Sigmoid colon (tissue), 6 donors: ENCODE measurements at regions not wholly inside any gene's neighbourhood (a gene's known extent, or its start where the extent isn't known, plus 50 kb on each side); places are given as distances from the start of the nearest gene placed in this dataset.

ENCODE experiments used
- DNase-seq: peaks from one replicate; pipeline ENCODE4 v3.0.0-alpha.2; 2019
- H3K27ac ChIP-seq, 4 donors: fragments of 200-600 bp; sonication (generic); one replicate each; pipeline ENCODE4 v1.5.1; 2016 to 2019; ENCODE audit warnings: mild to moderate bottlenecking in 1 of 4
- H3K27me3 ChIP-seq, 3 donors: fragments of 200-600 bp; sonication (generic); one replicate each; pipeline ENCODE4 v1.5.1; 2019; ENCODE audit warnings: mild to moderate bottlenecking in 1 of 3
- H3K36me3 ChIP-seq, 4 donors: fragments of 200-600 bp; sonication (generic); one replicate each; pipeline ENCODE4 v1.5.1; 2016 to 2019
- H3K4me1 ChIP-seq, 4 donors: fragments of 200-600 bp; sonication (generic); one replicate each; pipeline ENCODE4 v1.5.1; 2017 to 2019
- H3K4me3 ChIP-seq, 4 donors: fragments of 200-600 bp; sonication (generic); one replicate each; pipeline ENCODE4 v1.5.1; 2017 to 2019; ENCODE audit warnings: mild to moderate bottlenecking in 2 of 4, moderate library complexity in 1 of 4
- H3K9me3 ChIP-seq, 4 donors: fragments of 200-600 bp in 3 of 4; sonication (generic) in 3 of 4; one replicate each; pipeline versions ENCODE4 v1.5.1 to v1.6.1; 2013 to 2019
- CTCF ChIP-seq, 4 experiments: fragments of 450-650 bp in 3 of 4; fragments of 200-600 bp in 1 of 4; IDR thresholded peaks; one replicate each; pipeline ENCODE4 v1.5.1; 2016 to 2019; ENCODE audit warnings: antibody characterized with exemption in 4 of 4, mild to moderate bottlenecking in 3 of 4, moderate library complexity in 2 of 4
- EP300 ChIP-seq, 4 donors: sonication (generic); formaldehyde crosslinking; IDR thresholded peaks; one replicate each; pipeline ENCODE4 v1.6.1; 2017; ENCODE audit warnings: antibody characterized with exemption in 4 of 4
- POLR2A ChIP-seq, 2 donors: fragments of 450-650 bp; IDR thresholded peaks; one replicate each; pipeline ENCODE4 v1.6.1; 2016; ENCODE audit warnings: antibody characterized with exemption in 2 of 2, mild to moderate bottlenecking in 2 of 2, moderate library complexity in 2 of 2
- POLR2AphosphoS5 ChIP-seq, 4 donors: sonication (generic); formaldehyde crosslinking; IDR thresholded peaks; one replicate each; pipeline ENCODE4 v1.6.1; 2017; ENCODE audit warnings: antibody characterized with exemption in 4 of 4
- WGBS, 2 donors: extraction: QIAGEN DNeasy Blood & Tissue Kit; methylation state at CpG; one replicate each; pipeline ENCODE4 v1.1.7; 2013; 5-methylcytosine and 5-hydroxymethylcytosine counted together
- intact Hi-C: fragments of 100-400 bp; cut with DNase I; formaldehyde crosslinking; loops from one replicate; pipeline ENCODE4 v1.15.1; 2023
- donor health status: healthy with polysubstance abuse.
- donor health status: healthy.

- WGBS, 2 donors, result 60 to 67% methylated on average over 4 of the region's 4 CpGs
- Histone ChIP-seq H3K36me3 (no peaks in the 10 kb centered on the region), H3K9me3 (peaks cover 0 to 3% (median 0%) of the 10 kb centered on the region in 4 donors), H3K27me3 (no peaks in the 10 kb centered on the region), H3K27ac (no peak overlapping the region), H3K4me3 (no peak overlapping the region), H3K4me1 (no peaks in the 10 kb centered on the region)
- TF ChIP-seq EP300 (IDR thresholded peaks at IDR 0.05), result no peak
- no peak for TF ChIP-seq POLR2AphosphoS5 (IDR thresholded peaks at IDR 0.05)
- no peak for TF ChIP-seq CTCF (IDR thresholded peaks at IDR 0.05)
- TF ChIP-seq POLR2A (IDR thresholded peaks at IDR 0.05), result no peak
- no peak for DNase-seq
- intact Hi-C loops, result no loop called here
Observed at GRCh38 chr10:60654813-60655464, 123.3 kb upstream of the CDK1 start.

DNA sequence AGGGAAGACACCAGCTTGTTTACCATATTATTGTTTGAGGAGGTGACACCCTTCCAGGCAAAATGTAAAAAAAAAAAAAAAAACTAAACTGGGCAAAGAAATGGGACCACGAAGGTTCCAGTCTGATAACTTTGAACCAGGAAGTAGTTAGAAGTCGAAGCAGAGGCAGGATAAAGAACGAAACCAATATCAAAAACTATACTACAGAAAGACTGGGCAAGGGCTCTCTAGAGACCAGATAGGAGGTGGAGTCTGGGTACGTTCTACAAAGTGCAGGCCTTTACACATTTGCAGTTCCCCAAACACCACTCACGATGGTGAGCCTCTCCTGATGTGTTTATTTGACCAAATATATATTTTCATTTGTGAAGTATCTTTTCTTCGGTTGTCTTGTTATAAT lies 125.7 kb upstream of the CDK1 start:
- Histone ChIP-seq H3K4me3 (no peak overlapping the region), H3K27me3 (no peaks in the 10 kb centered on the region), H3K27ac (no peak overlapping the region), H3K9me3 (no peaks in the 10 kb centered on the region), H3K36me3 (no peaks in the 10 kb centered on the region), H3K4me1 (no peaks in the 10 kb centered on the region)
- WGBS, 2 donors, result 73 to 77% methylated on average over 6 of the region's 6 CpGs
- intact Hi-C loops, result no loop called here
- no peak for TF ChIP-seq POLR2A (IDR thresholded peaks at IDR 0.05)
- TF ChIP-seq POLR2AphosphoS5 (IDR thresholded peaks at IDR 0.05), result no peak
- no peak for TF ChIP-seq CTCF (IDR thresholded peaks at IDR 0.05)
- no peak for TF ChIP-seq EP300 (IDR thresholded peaks at IDR 0.05)
- no peak for DNase-seq

DNA sequence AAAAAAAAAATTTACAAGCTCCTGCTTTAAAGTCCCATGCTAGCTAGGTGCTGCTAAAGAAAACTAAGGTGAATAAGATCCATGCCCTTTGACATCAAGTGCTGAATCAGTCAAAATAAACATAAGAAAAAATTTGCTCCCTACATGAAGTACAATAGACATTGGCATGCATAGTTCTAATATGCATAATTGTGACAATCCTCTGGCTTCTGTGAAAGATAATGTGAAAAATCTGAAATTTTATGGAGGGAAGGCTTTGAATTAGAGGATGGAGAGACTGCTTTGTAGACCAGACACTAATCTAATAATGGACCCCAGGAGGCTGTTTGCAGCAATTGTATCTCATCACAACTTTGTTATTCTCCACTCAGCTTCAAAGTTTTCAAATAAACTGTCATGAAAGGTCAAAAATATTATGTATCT lies 127.9 kb upstream of the CDK1 start:
- Histone ChIP-seq H3K36me3 (no peaks in the 10 kb centered on the region), H3K27me3 (no peaks in the 10 kb centered on the region), H3K4me3 (no peak overlapping the region), H3K4me1 (peaks cover 0 to 3% (median 2%) of the 10 kb centered on the region in 4 donors), H3K27ac (no peak overlapping the region), H3K9me3 (no peaks in the 10 kb centered on the region)
- intact Hi-C loops, result no loop called here
- TF ChIP-seq POLR2A (IDR thresholded peaks at IDR 0.05), result no peak
- TF ChIP-seq CTCF (IDR thresholded peaks at IDR 0.05), result no peak
- no peak for TF ChIP-seq EP300 (IDR thresholded peaks at IDR 0.05)
- TF ChIP-seq POLR2AphosphoS5 (IDR thresholded peaks at IDR 0.05), result no peak
- no peak for DNase-seq

DNA sequence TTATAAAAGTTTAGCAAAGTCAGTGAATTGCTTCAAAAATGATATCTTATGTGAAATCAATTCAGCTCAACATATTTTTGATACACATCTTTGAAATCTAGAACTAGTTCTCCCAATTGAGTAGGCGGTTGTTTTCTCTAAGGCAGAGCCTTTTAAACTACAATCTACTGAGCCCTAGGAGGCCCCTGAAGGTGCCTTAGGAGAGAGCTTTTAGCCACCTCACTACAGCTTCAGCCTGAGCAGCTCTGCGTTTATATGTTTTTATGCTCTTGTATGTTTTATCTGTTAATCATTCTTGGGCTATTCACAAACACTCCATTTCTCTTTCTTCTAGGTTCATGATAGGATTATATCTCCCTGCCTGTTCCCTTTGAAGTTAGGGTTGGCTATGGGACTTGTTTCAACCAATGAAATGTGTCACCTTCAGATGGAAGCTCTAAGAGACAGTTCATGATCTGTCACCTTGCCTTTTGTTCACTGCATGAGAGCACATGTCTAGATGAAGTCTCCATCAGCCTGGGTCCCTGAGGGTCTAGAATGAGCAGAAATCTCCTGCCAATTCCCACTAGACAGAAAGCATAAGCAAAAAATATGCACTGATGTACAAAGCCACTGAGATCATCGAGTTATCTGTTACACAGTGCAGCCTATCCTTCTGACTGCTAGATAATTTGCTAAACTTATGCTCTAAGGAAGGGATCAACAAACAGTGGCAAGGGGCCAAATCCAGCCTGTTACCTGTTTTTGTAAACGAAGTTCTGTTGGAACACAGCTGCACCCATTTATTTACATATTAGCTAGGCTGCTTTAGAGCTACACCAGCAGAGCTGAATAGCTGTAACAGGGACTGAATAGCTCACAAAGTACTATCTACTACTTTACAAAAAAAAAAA lies 128.5 kb upstream of the CDK1 start:
- Histone ChIP-seq H3K4me1 (peaks cover 0 to 3% (median 2%) of the 10 kb centered on the region in 4 donors), H3K4me3 (no peak overlapping the region), H3K27me3 (no peaks in the 10 kb centered on the region), H3K27ac (no peak overlapping the region), H3K36me3 (no peaks in the 10 kb centered on the region), H3K9me3 (no peaks in the 10 kb centered on the region)
- DNase-seq, result no peak
- intact Hi-C loops, result loop anchor here (5.0 kb wide), 1 partner anchor 547 kb away; no protein-coding TSS in a partner anchor
- WGBS, 2 donors, result 32 to 49% methylated on average over 4 of the region's 4 CpGs
- TF ChIP-seq POLR2AphosphoS5 (IDR thresholded peaks at IDR 0.05), result no peak
- TF ChIP-seq EP300 (IDR thresholded peaks at IDR 0.05), result no peak
- TF ChIP-seq POLR2A (IDR thresholded peaks at IDR 0.05), result no peak
- TF ChIP-seq CTCF (IDR thresholded peaks at IDR 0.05), result no peak
